ENCODE measurements at regions not wholly inside any gene's neighbourhood (a gene's known extent, or its start where the extent isn't known, plus 50 kb on each side); places are given as distances from the start of the nearest gene placed in this dataset.

GRCh38 chr5:85479849-85480248 lies 1095.2 kb upstream of the EDIL3 start:
- POLR2A ChIA-PET, result interaction anchor here (0.6 kb wide), 1 partner anchor 1018 kb away, joined by 6 read pairs; no protein-coding TSS in a partner anchor
- Mint-ChIP-seq H3K9me3 (peaks cover 46% of the 10 kb centered on the region), H3K36me3 (peaks cover 19% of the 10 kb centered on the region), H3K27me3 (ENCODE audit: low read depth) (no peaks in the 10 kb centered on the region), H3K4me1 (0 out of 2 replicates have a peak, but pooled peaks cover 4% of the 10 kb centered on the region), H3K4me3 (no peak overlapping the region), H3K27ac (no peak overlapping the region)
- peak; percentile 67 for ATAC-seq
- CTCF ChIA-PET, result interaction anchor here (0.7 kb wide), 1 partner anchor 1441 kb away, joined by 4 read pairs; no protein-coding TSS in a partner anchor
- TF ChIP-seq NFE2L1 (CRISPR knock-in tag; IDR thresholded peaks at IDR 0.05) (no peak), USF1 (CRISPR knock-in tag; IDR thresholded peaks at IDR 0.05) (no peak), GTF2I (CRISPR knock-in tag; conservative IDR thresholded peaks at IDR 0.05) (no peak), EMX1 (CRISPR knock-in tag; IDR thresholded peaks at IDR 0.05) (no peak), KAT7 (CRISPR knock-in tag; IDR thresholded peaks at IDR 0.05; ENCODE audit: borderline replicate concordance) (no peak), NR2C2 (CRISPR knock-in tag; IDR thresholded peaks at IDR 0.05) (no peak), TP53 (CRISPR knock-in tag; IDR thresholded peaks at IDR 0.05) (no peak), ZNF317 (CRISPR knock-in tag; IDR thresholded peaks at IDR 0.05; ENCODE audit: borderline replicate concordance, low read depth) (no peak), RORB (CRISPR knock-in tag; IDR thresholded peaks at IDR 0.05) (no peak), TEAD4 (CRISPR knock-in tag; IDR thresholded peaks at IDR 0.05) (no peak), JAZF1 (CRISPR knock-in tag; IDR thresholded peaks at IDR 0.05) (no peak), SP1 (CRISPR knock-in tag; conservative IDR thresholded peaks at IDR 0.05) (no peak), MLX (CRISPR knock-in tag; IDR thresholded peaks at IDR 0.05) (no peak), TCF7 (CRISPR knock-in tag; IDR thresholded peaks at IDR 0.05; ENCODE audit: low read depth) (no peak), CDX4 (CRISPR knock-in tag; IDR thresholded peaks at IDR 0.05; ENCODE audit: borderline replicate concordance) (no peak), GABPB1 (CRISPR knock-in tag; IDR thresholded peaks at IDR 0.05) (no peak)
- no peak for DNase-seq (ENCODE audit: low spot score)

GRCh38 chr5:85484982-85485574 lies 1100.4 kb upstream of the EDIL3 start:
- Mint-ChIP-seq H3K4me3 (no peak overlapping the region), H3K27ac (no peak overlapping the region), H3K27me3 (ENCODE audit: low read depth) (0 out of 2 replicates have a peak, but pooled peaks cover 2% of the 10 kb centered on the region), H3K9me3 (peaks cover 68% of the 10 kb centered on the region), H3K4me1 (no peaks in the 10 kb centered on the region), H3K36me3 (peaks cover 43% of the 10 kb centered on the region)
- no peak for DNase-seq (ENCODE audit: low spot score)
- no peak for ATAC-seq
- POLR2A ChIA-PET, result no interaction called here
- TF ChIP-seq RORB (CRISPR knock-in tag; IDR thresholded peaks at IDR 0.05) (no peak), ATF3 (CRISPR knock-in tag; conservative IDR thresholded peaks at IDR 0.05) (no peak), ZNF121 (CRISPR knock-in tag; IDR thresholded peaks at IDR 0.05) (no peak), ATF2 (CRISPR knock-in tag; IDR thresholded peaks at IDR 0.05; ENCODE audit: borderline replicate concordance, low read depth) (no peak), RELA (CRISPR knock-in tag; IDR thresholded peaks at IDR 0.05; ENCODE audit: borderline replicate concordance) (no peak), ATF6 (CRISPR knock-in tag; IDR thresholded peaks at IDR 0.05) (no peak), ZNF671 (CRISPR knock-in tag; IDR thresholded peaks at IDR 0.05) (no peak)
- CTCF ChIA-PET, result no interaction called here
